CD4-positive, alpha-beta T cell (primary cell): ENCODE measurements at regions not wholly inside any gene's neighbourhood (a gene's known extent, or its start where the extent isn't known, plus 50 kb on each side); places are given as distances from the start of the nearest gene placed in this dataset.

ENCODE experiments used
- ATAC-seq: fragments of 200-7000 bp; cut with Tn5 transposase; one replicate; pipeline ENCODE4 v1.10.0; 2022; ENCODE audit warnings: mild to moderate bottlenecking; ENCODE audit not compliant: poor library complexity
- CTCF ChIA-PET: fragments of 350-600 bp; sonication (Branson Sonifier 250); formaldehyde crosslinking; loops from one replicate; lab custom pipeline; 2021; ENCODE audit warnings: antibody characterized with exemption, inconsistent platforms; lab: Charles Lee
- POLR2A ChIA-PET: fragments of 350-600 bp; sonication (Branson Sonifier 250); formaldehyde crosslinking; loops from one replicate; lab custom pipeline; 2021; ENCODE audit warnings: antibody characterized with exemption, inconsistent platforms; lab: Charles Lee
- DNase-seq, 14 experiments: peaks; one replicate each; pipeline ENCODE4 v3.0.0-alpha.2; 2013 to 2020; ENCODE audit warnings: mixed read lengths in 2 of 14
- H3K27ac ChIP-seq, 2 donors: one replicate each; pipeline versions ENCODE4 v1.5.1 to v1.7.0; 2013; ENCODE audit warnings: low read length in 2 of 2, low read depth in 1 of 2, mild to moderate bottlenecking in 1 of 2
- H3K27me3 ChIP-seq, 2 experiments: 1 replicate in 1 of 2; 2 replicates in 1 of 2; pipeline versions ENCODE4 v1.6.1 to v1.7.0; 2013; ENCODE audit warnings: low read length in 2 of 2, control low read depth in 1 of 2, mild to moderate bottlenecking in 1 of 2, moderate library complexity in 1 of 2; ENCODE audit not compliant: insufficient read depth in 2 of 2, control insufficient read depth in 1 of 2
- H3K36me3 ChIP-seq: one replicate; pipeline ENCODE4 v1.6.1; 2013; ENCODE audit warnings: low read length, control low read depth; ENCODE audit not compliant: insufficient read depth
- H3K4me1 ChIP-seq: one replicate; pipeline ENCODE4 v1.6.1; 2013; ENCODE audit warnings: low read length, control low read depth; ENCODE audit not compliant: insufficient read depth
- H3K4me3 ChIP-seq: one replicate; pipeline ENCODE4 v1.5.1; 2013; ENCODE audit warnings: mild to moderate bottlenecking, low read length, moderate library complexity
- H3K9me3 ChIP-seq, 2 experiments: 1 replicate in 1 of 2; 2 replicates in 1 of 2; pipeline versions ENCODE4 v1.6.1 to v1.7.0; 2013; ENCODE audit warnings: low read length in 2 of 2, mild to moderate bottlenecking in 2 of 2, control low read depth in 1 of 2, moderate library complexity in 1 of 2; ENCODE audit not compliant: control insufficient read depth in 1 of 2, insufficient read depth in 1 of 2
- H3K27ac Mint-ChIP-seq: one replicate; pipeline ENCODE4 v1.8.0; 2020; ENCODE audit warnings: mixed read lengths
- H3K27me3 Mint-ChIP-seq: one replicate; pipeline ENCODE4 v1.8.0; 2021; ENCODE audit warnings: mixed read lengths
- H3K36me3 Mint-ChIP-seq: one replicate; pipeline ENCODE4 v1.8.0; 2021; ENCODE audit warnings: low read depth, mixed read lengths
- H3K4me1 Mint-ChIP-seq: one replicate; pipeline ENCODE4 v1.8.0; 2021; ENCODE audit warnings: low read depth, mixed read lengths
- H3K4me3 Mint-ChIP-seq: one replicate; pipeline ENCODE4 v1.8.0; 2020; ENCODE audit warnings: mild to moderate bottlenecking, mixed read lengths
- H3K9me3 Mint-ChIP-seq: one replicate; pipeline ENCODE4 v1.8.0; 2020; ENCODE audit warnings: mixed read lengths
- CTCF ChIP-seq: fragments of 200-600 bp; IDR thresholded peaks from one replicate; pipeline ENCODE4 v1.8.0; 2022; ENCODE audit warnings: antibody characterized with exemption, mild to moderate bottlenecking
- intact Hi-C, 2 experiments: fragments of 100-400 bp; cut with DNase I in 1 of 2; cut with micrococcal nuclease in 1 of 2; formaldehyde crosslinking; loops; one replicate each; pipeline versions ENCODE4 v1.15.1 to v1.9.0; 2023 to 2025; cut with DNase I, micrococcal nuclease

- Histone ChIP-seq H3K9me3 (no peaks in the 10 kb centered on the region), H3K27ac (no peak overlapping the region), H3K27me3 (no peaks in the 10 kb centered on the region), H3K4me3 (no peak overlapping the region), H3K4me1 (no peaks in the 10 kb centered on the region), H3K36me3 (no peaks in the 10 kb centered on the region)
- CTCF ChIA-PET: no interaction called here
- Mint-ChIP-seq H3K9me3 (no peaks in the 10 kb centered on the region), H3K27ac (no peak overlapping the region), H3K36me3 (no peaks in the 10 kb centered on the region), H3K4me1 (no peaks in the 10 kb centered on the region), H3K4me3 (no peak overlapping the region), H3K27me3 (peaks cover 2% of the 10 kb centered on the region)
- no peak for TF ChIP-seq CTCF
- POLR2A ChIA-PET: no interaction called here
- intact Hi-C loops: no loop called here
- no peak for DNase-seq
- ATAC-seq: no peak
Observed at GRCh38 chr10:78455236-78455635, 421.6 kb downstream of the RPS24 start.

- Histone ChIP-seq H3K27me3 (no peaks in the 10 kb centered on the region), H3K4me1 (no peaks in the 10 kb centered on the region), H3K36me3 (no peaks in the 10 kb centered on the region), H3K27ac (no peak overlapping the region), H3K9me3 (no peaks in the 10 kb centered on the region), H3K4me3 (no peak overlapping the region)
- H3K4me3 Mint-ChIP-seq: no peak overlapping the region
- H3K27ac Mint-ChIP-seq: no peak overlapping the region
- intact Hi-C loops: no loop called here
- no peaks in the 10 kb centered on the region for H3K9me3 Mint-ChIP-seq
- no peaks in the 10 kb centered on the region for H3K36me3 Mint-ChIP-seq
- ATAC-seq (no peak), DNase-seq (no peak)
- peaks cover 5% of the 10 kb centered on the region for H3K27me3 Mint-ChIP-seq
- ChIA-PET POLR2A (no interaction called here), CTCF (no interaction called here)
- H3K4me1 Mint-ChIP-seq: no peaks in the 10 kb centered on the region
- no peak for TF ChIP-seq CTCF
Observed at GRCh38 chr10:78455811-78456210, 422.1 kb downstream of the RPS24 start.

- POLR2A ChIA-PET: no interaction called here
- Mint-ChIP-seq H3K36me3 (no peaks in the 10 kb centered on the region), H3K9me3 (no peaks in the 10 kb centered on the region), H3K4me1 (no peaks in the 10 kb centered on the region), H3K27ac (no peak overlapping the region), H3K4me3 (no peak overlapping the region), H3K27me3 (peaks cover 5% of the 10 kb centered on the region)
- Histone ChIP-seq H3K4me1 (no peaks in the 10 kb centered on the region), H3K27me3 (no peaks in the 10 kb centered on the region), H3K4me3 (no peak overlapping the region), H3K27ac (no peak overlapping the region), H3K36me3 (no peaks in the 10 kb centered on the region), H3K9me3 (no peaks in the 10 kb centered on the region)
- DNase-seq (no peak), ATAC-seq (no peak)
- CTCF ChIA-PET: no interaction called here
- intact Hi-C loops: no loop called here
- no peak for TF ChIP-seq CTCF
Observed at GRCh38 chr10:78456649-78457400, 423.2 kb downstream of the RPS24 start.
